ENCODE measurements at regions not wholly inside any gene's neighbourhood (a gene's known extent, or its start where the extent isn't known, plus 50 kb on each side); places are given as distances from the start of the nearest gene placed in this dataset.

DNA sequence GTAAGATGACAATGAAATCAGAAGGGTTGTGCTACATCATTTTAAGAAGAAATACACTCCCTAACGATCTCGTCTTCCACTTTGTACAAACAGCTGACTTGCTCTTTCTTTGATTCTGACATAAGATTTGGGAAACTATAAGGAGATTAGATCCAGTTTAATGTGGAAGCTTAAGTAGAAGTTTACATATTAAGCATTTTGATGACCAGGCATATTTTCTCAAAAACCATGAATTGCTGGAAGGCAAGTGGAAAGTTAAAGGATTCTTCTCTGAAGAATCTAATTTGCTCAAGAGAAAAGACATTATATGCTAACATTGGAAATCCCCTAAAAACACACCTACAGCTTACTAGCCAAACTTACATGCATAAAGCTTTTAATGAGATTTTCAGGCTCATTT lies 531.9 kb upstream of the PTPRD start:
- TF ChIP-seq POLR2AphosphoS5 (IDR thresholded peaks at IDR 0.05; ENCODE audit: insufficient read depth in 1 of 2, low read depth in 1 of 2) = no peak
- TF ChIP-seq, protein P1, sequence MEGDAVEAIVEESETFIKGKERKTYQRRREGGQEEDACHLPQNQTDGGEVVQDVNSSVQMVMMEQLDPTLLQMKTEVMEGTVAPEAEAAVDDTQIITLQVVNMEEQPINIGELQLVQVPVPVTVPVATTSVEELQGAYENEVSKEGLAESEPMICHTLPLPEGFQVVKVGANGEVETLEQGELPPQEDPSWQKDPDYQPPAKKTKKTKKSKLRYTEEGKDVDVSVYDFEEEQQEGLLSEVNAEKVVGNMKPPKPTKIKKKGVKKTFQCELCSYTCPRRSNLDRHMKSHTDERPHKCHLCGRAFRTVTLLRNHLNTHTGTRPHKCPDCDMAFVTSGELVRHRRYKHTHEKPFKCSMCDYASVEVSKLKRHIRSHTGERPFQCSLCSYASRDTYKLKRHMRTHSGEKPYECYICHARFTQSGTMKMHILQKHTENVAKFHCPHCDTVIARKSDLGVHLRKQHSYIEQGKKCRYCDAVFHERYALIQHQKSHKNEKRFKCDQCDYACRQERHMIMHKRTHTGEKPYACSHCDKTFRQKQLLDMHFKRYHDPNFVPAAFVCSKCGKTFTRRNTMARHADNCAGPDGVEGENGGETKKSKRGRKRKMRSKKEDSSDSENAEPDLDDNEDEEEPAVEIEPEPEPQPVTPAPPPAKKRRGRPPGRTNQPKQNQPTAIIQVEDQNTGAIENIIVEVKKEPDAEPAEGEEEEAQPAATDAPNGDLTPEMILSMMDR (IDR thresholded peaks at IDR 0.05) = no peak

Data from vagina (tissue), 2 donors.